ENCODE measurements at regions not wholly inside any gene's neighbourhood (a gene's known extent, or its start where the extent isn't known, plus 50 kb on each side); places are given as distances from the start of the nearest gene placed in this dataset.
"Not testable (repeated sequence)": the region's sequence is repeated elsewhere in the genome, so short reads cannot be mapped to it uniquely, and the experiment has no call there.

DNA sequence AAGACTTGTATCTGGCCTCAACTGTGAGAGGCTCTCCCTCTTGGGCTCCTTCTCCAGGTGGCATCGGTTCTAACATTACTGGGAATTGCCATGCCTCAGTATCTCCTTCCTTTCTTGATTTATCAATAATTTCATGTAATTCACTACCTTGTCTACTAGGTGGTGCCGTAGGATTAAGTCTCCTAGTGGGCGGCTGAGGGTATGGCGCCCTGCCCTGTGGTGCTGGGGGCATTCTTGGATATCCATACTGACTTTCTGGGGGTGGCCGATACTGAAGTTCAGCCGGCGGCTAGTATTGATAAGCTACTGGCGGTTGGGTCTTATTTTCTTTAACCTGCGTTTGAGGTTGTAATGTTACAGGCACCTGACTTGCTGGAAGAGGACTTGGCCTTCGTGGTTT is 164.2 kb upstream of the TMPRSS15 start:
- not testable (repeated sequence) for H2BK12ac ChIP-seq (ENCODE audit: low read length in 2 of 2); H3K27me3 ChIP-seq (ENCODE audit: control insufficient read depth in 1 of 2, insufficient read depth in 1 of 2, low read length in 2 of 2); H3K4me2 ChIP-seq (ENCODE audit: low read length, poor library complexity, severe bottlenecking); DNase-seq; H3K79me1 ChIP-seq (replicated peaks; ENCODE audit: low read length, poor library complexity, severe bottlenecking); H3K18ac ChIP-seq (ENCODE audit: low read depth in 1 of 2, low read length in 2 of 2); H2BK15ac ChIP-seq (ENCODE audit: low read depth, poor library complexity, severe bottlenecking); H2AFZ ChIP-seq (ENCODE audit: low read depth, low read length); H2BK5ac ChIP-seq (ENCODE audit: low read depth, low read length, poor library complexity, severe bottlenecking); H3K9me3 ChIP-seq (ENCODE audit: control insufficient read depth, low read length); H3K36me3 ChIP-seq (ENCODE audit: control insufficient read depth in 1 of 2, insufficient read depth in 2 of 2, low read depth in 1 of 2, low read length in 2 of 2); H4K8ac ChIP-seq (ENCODE audit: low read length); H3K14ac ChIP-seq (ENCODE audit: low read length in 2 of 2); H3K4me3 ChIP-seq (ENCODE audit: insufficient read depth in 1 of 2, low read depth in 1 of 2, low read length in 2 of 2); H2AK5ac ChIP-seq (ENCODE audit: low read length, severe bottlenecking); H3K23ac ChIP-seq (ENCODE audit: low read length in 2 of 2); H3K4me1 ChIP-seq (ENCODE audit: control insufficient read depth, insufficient read depth, low read depth, low read length); H2BK120ac ChIP-seq (ENCODE audit: low read depth, low read length); H3K4ac ChIP-seq (ENCODE audit: low read depth in 1 of 2, low read length in 2 of 2); H3K27ac ChIP-seq (ENCODE audit: low read length, poor library complexity, severe bottlenecking); H3K9ac ChIP-seq (ENCODE audit: low read length); H4K91ac ChIP-seq (ENCODE audit: low read length)
- 90% methylated on average over 5 of the region's 10 CpGs for whole genome bisulfite sequencing

GRCh38 chr21:18588001-18588662 is 184.5 kb upstream of the TMPRSS15 start:
- H4K8ac ChIP-seq (ENCODE audit: low read length): no peak overlapping the region
- no peak overlapping the region for H2BK120ac ChIP-seq (ENCODE audit: low read depth, low read length)
- no peaks in the 10 kb centered on the region for H3K36me3 ChIP-seq (ENCODE audit: control insufficient read depth in 1 of 2, insufficient read depth in 2 of 2, low read depth in 1 of 2, low read length in 2 of 2)
- H2BK12ac ChIP-seq (ENCODE audit: low read length in 2 of 2): no peak overlapping the region
- H3K4me3 ChIP-seq (ENCODE audit: insufficient read depth in 1 of 2, low read depth in 1 of 2, low read length in 2 of 2): no peak overlapping the region
- H3K9me3 ChIP-seq (ENCODE audit: control insufficient read depth, low read length): no peaks in the 10 kb centered on the region
- H2AK5ac ChIP-seq (ENCODE audit: low read length, severe bottlenecking): no peak overlapping the region
- no peak overlapping the region for H2BK5ac ChIP-seq (ENCODE audit: low read depth, low read length, poor library complexity, severe bottlenecking)
- no peak overlapping the region for H2BK15ac ChIP-seq (ENCODE audit: low read depth, poor library complexity, severe bottlenecking)
- DNase-seq: no peak
- no peak overlapping the region for H3K18ac ChIP-seq (ENCODE audit: low read depth in 1 of 2, low read length in 2 of 2)
- no peaks in the 10 kb centered on the region for H3K79me1 ChIP-seq (replicated peaks; ENCODE audit: low read length, poor library complexity, severe bottlenecking)
- no peaks in the 10 kb centered on the region for H3K4me1 ChIP-seq (ENCODE audit: control insufficient read depth, insufficient read depth, low read depth, low read length)
- WGBS: 100% methylated on average over 1 of the region's 4 CpGs
- H3K14ac ChIP-seq (ENCODE audit: low read length in 2 of 2): no peak overlapping the region
- H3K27ac ChIP-seq (ENCODE audit: low read length, poor library complexity, severe bottlenecking): no peak overlapping the region
- H3K23ac ChIP-seq (ENCODE audit: low read length in 2 of 2): no peak overlapping the region
- no peaks in the 10 kb centered on the region for H3K27me3 ChIP-seq (ENCODE audit: control insufficient read depth in 1 of 2, insufficient read depth in 1 of 2, low read length in 2 of 2)
- no peak overlapping the region for H4K91ac ChIP-seq (ENCODE audit: low read length)
- H3K4ac ChIP-seq (ENCODE audit: low read depth in 1 of 2, low read length in 2 of 2): no peak overlapping the region
- H2AFZ ChIP-seq (ENCODE audit: low read depth, low read length): no peak overlapping the region
- H3K9ac ChIP-seq (ENCODE audit: low read length): no peak overlapping the region
- no peak overlapping the region for H3K4me2 ChIP-seq (ENCODE audit: low read length, poor library complexity, severe bottlenecking)

DNA sequence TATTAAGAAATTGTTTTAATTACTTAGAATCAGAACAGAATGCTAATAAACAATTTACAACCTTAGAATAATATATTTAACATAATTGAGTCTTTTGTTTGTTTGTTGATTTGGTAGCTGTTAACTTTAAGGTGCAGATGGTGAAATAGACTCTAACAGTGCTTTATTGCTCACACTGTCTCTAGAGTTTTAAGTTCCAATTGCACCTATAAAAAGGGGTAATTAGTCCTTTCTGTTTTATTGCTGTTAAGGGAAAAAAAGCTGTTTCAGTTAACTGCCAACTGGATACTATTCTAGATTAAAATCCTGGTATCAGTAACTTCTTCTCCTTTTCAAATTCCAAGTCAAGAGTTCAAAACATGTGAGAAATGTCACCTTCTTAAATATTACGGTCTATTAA is 197.6 kb upstream of the TMPRSS15 start:
- H3K27me3 ChIP-seq (ENCODE audit: control insufficient read depth in 1 of 2, insufficient read depth in 1 of 2, low read length in 2 of 2): no peaks in the 10 kb centered on the region
- no peak overlapping the region for H2BK5ac ChIP-seq (ENCODE audit: low read depth, low read length, poor library complexity, severe bottlenecking)
- H2BK15ac ChIP-seq (ENCODE audit: low read depth, poor library complexity, severe bottlenecking): no peak overlapping the region
- H4K8ac ChIP-seq (ENCODE audit: low read length): no peak overlapping the region
- H3K4me3 ChIP-seq (ENCODE audit: insufficient read depth in 1 of 2, low read depth in 1 of 2, low read length in 2 of 2): no peak overlapping the region
- H3K79me1 ChIP-seq (replicated peaks; ENCODE audit: low read length, poor library complexity, severe bottlenecking): no peaks in the 10 kb centered on the region
- H3K14ac ChIP-seq (ENCODE audit: low read length in 2 of 2): no peak overlapping the region
- H3K4me2 ChIP-seq (ENCODE audit: low read length, poor library complexity, severe bottlenecking): no peak overlapping the region
- no peak overlapping the region for H3K27ac ChIP-seq (ENCODE audit: low read length, poor library complexity, severe bottlenecking)
- H3K4me1 ChIP-seq (ENCODE audit: control insufficient read depth, insufficient read depth, low read depth, low read length): no peaks in the 10 kb centered on the region
- no peak overlapping the region for H3K23ac ChIP-seq (ENCODE audit: low read length in 2 of 2)
- no peak overlapping the region for H3K9ac ChIP-seq (ENCODE audit: low read length)
- no peak overlapping the region for H2AFZ ChIP-seq (ENCODE audit: low read depth, low read length)
- no peak overlapping the region for H4K91ac ChIP-seq (ENCODE audit: low read length)
- DNase-seq: no peak
- no peaks in the 10 kb centered on the region for H3K9me3 ChIP-seq (ENCODE audit: control insufficient read depth, low read length)
- no peak overlapping the region for H3K18ac ChIP-seq (ENCODE audit: low read depth in 1 of 2, low read length in 2 of 2)
- no peak overlapping the region for H2BK120ac ChIP-seq (ENCODE audit: low read depth, low read length)
- H2BK12ac ChIP-seq (ENCODE audit: low read length in 2 of 2): no peak overlapping the region
- no peaks in the 10 kb centered on the region for H3K36me3 ChIP-seq (ENCODE audit: control insufficient read depth in 1 of 2, insufficient read depth in 2 of 2, low read depth in 1 of 2, low read length in 2 of 2)
- 100% methylated on average over 1 of the region's 1 CpG for WGBS
- H3K4ac ChIP-seq (ENCODE audit: low read depth in 1 of 2, low read length in 2 of 2): no peak overlapping the region
- no peak overlapping the region for H2AK5ac ChIP-seq (ENCODE audit: low read length, severe bottlenecking)

DNA sequence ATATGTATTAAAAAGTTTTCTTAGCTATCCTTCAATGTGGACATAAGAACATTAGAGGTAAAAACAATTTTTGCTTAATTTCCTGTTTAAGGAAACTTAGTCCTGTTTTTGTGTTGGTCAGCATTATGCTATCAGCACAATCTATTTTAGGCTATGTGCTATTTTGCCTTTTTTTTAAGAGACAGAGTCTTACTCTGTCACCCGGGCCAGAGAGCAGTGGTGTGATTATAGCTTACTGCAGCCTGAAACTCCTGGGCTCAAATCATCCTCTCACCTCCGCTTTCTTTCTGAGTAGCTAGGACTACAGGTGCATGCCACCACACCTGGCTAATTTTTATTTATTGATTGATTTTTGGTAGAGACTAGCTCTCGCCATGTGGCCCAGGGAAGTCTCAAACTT is 199.1 kb upstream of the TMPRSS15 start:
- Histone ChIP-seq H3K4me1 (ENCODE audit: control insufficient read depth, insufficient read depth, low read depth, low read length) (no peaks in the 10 kb centered on the region), H3K4ac (ENCODE audit: low read depth in 1 of 2, low read length in 2 of 2) (no peak overlapping the region), H3K23ac (ENCODE audit: low read length in 2 of 2) (no peak overlapping the region), H3K27ac (ENCODE audit: low read length, poor library complexity, severe bottlenecking) (no peak overlapping the region), H2BK15ac (ENCODE audit: low read depth, poor library complexity, severe bottlenecking) (no peak overlapping the region), H3K9ac (ENCODE audit: low read length) (no peak overlapping the region), H2BK5ac (ENCODE audit: low read depth, low read length, poor library complexity, severe bottlenecking) (no peak overlapping the region), H3K14ac (ENCODE audit: low read length in 2 of 2) (no peak overlapping the region), H3K4me3 (ENCODE audit: insufficient read depth in 1 of 2, low read depth in 1 of 2, low read length in 2 of 2) (no peak overlapping the region), H3K79me1 (replicated peaks; ENCODE audit: low read length, poor library complexity, severe bottlenecking) (no peaks in the 10 kb centered on the region), H3K36me3 (ENCODE audit: control insufficient read depth in 1 of 2, insufficient read depth in 2 of 2, low read depth in 1 of 2, low read length in 2 of 2) (no peaks in the 10 kb centered on the region), H2AFZ (ENCODE audit: low read depth, low read length) (no peak overlapping the region), H4K8ac (ENCODE audit: low read length) (no peak overlapping the region), H2BK120ac (ENCODE audit: low read depth, low read length) (no peak overlapping the region), H3K9me3 (ENCODE audit: control insufficient read depth, low read length) (no peaks in the 10 kb centered on the region), H2BK12ac (ENCODE audit: low read length in 2 of 2) (no peak overlapping the region), H4K91ac (ENCODE audit: low read length) (no peak overlapping the region), H2AK5ac (ENCODE audit: low read length, severe bottlenecking) (no peak overlapping the region), H3K27me3 (ENCODE audit: control insufficient read depth in 1 of 2, insufficient read depth in 1 of 2, low read length in 2 of 2) (no peaks in the 10 kb centered on the region), H3K4me2 (ENCODE audit: low read length, poor library complexity, severe bottlenecking) (no peak overlapping the region), H3K18ac (ENCODE audit: low read depth in 1 of 2, low read length in 2 of 2) (no peak overlapping the region)
- 62% methylated on average over 2 of the region's 3 CpGs for WGBS
- DNase-seq: no peak

Data from mesenchymal stem cell (in vitro differentiated cells and primary cell).